ENCODE measurements at regions not wholly inside any gene's neighbourhood (a gene's known extent, or its start where the extent isn't known, plus 50 kb on each side); places are given as distances from the start of the nearest gene placed in this dataset.

GRCh38 chr3:186456731-186457191 is 87.4 kb downstream of the CRYGS start:
- POLR2A ChIA-PET: no interaction called here
- H3K4me3 Mint-ChIP-seq: no peak overlapping the region
- no peak overlapping the region for H3K4me2 ChIP-seq (replicated peaks; ENCODE audit: low read depth, low read length, poor library complexity, severe bottlenecking)
- WGBS (ENCODE audit: insufficient coverage): 98% methylated on average over 7 of the region's 10 CpGs
- H3K9me3 ChIP-seq (ENCODE audit: control extremely low read depth in 1 of 3, control insufficient read depth in 2 of 3, insufficient read depth in 1 of 3, low read length in 2 of 3): no peaks in the 10 kb centered on the region
- no peaks in the 10 kb centered on the region for H3K79me2 ChIP-seq (ENCODE audit: control insufficient read depth, insufficient read depth, low read length)
- H4K20me1 ChIP-seq (ENCODE audit: control insufficient read depth, insufficient read depth, low read length, poor library complexity, severe bottlenecking): no peaks in the 10 kb centered on the region
- intact Hi-C loops (cut with micrococcal nuclease): no loop called here
- CTCF ChIA-PET: interaction anchor here (1.6 kb wide), 1 partner anchor 80 kb away, joined by 3 read pairs; no protein-coding TSS in a partner anchor
- H3K36me3 ChIP-seq (replicated peaks in 1 of 2; ENCODE audit: control extremely low read depth in 1 of 2, control insufficient read depth in 1 of 2, extremely low read depth in 1 of 2, insufficient read depth in 2 of 2, low read length in 1 of 2): no peaks in the 10 kb centered on the region
- DNase-seq: no peak
- H3K9ac ChIP-seq (ENCODE audit: low read length): no peak overlapping the region
- H3K27me3 Mint-ChIP-seq: no peaks in the 10 kb centered on the region
- no peaks in the 10 kb centered on the region for H3K4me1 ChIP-seq (ENCODE audit: control insufficient read depth in 2 of 2, insufficient read depth in 2 of 2, low read length in 2 of 2)
- H3K4me3 ChIP-seq (ENCODE audit: control extremely low read depth in 1 of 5, extremely low read depth in 1 of 5, insufficient read depth in 1 of 5, low read depth in 2 of 5, low read length in 4 of 5): no peak overlapping the region
- no peak overlapping the region for H2AFZ ChIP-seq (ENCODE audit: insufficient read depth, low read depth, low read length, poor library complexity, severe bottlenecking)
- H3K27me3 ChIP-seq (replicated peaks in 1 of 4; ENCODE audit: control extremely low read depth in 1 of 4, control insufficient read depth in 3 of 4, insufficient read depth in 4 of 4, low read length in 3 of 4): no peaks in the 10 kb centered on the region
- no peak for ATAC-seq (ENCODE audit: low read depth)
- no peak overlapping the region for H3K27ac Mint-ChIP-seq
- no peaks in the 10 kb centered on the region for H3K4me1 Mint-ChIP-seq
- no peaks in the 10 kb centered on the region for H3K9me3 Mint-ChIP-seq (ENCODE audit: insufficient read depth)
- H3K27ac ChIP-seq (ENCODE audit: low read length in 2 of 2): no peak overlapping the region
- TF ChIP-seq CTCF (IDR thresholded peaks at IDR 0.05): no peak

DNA sequence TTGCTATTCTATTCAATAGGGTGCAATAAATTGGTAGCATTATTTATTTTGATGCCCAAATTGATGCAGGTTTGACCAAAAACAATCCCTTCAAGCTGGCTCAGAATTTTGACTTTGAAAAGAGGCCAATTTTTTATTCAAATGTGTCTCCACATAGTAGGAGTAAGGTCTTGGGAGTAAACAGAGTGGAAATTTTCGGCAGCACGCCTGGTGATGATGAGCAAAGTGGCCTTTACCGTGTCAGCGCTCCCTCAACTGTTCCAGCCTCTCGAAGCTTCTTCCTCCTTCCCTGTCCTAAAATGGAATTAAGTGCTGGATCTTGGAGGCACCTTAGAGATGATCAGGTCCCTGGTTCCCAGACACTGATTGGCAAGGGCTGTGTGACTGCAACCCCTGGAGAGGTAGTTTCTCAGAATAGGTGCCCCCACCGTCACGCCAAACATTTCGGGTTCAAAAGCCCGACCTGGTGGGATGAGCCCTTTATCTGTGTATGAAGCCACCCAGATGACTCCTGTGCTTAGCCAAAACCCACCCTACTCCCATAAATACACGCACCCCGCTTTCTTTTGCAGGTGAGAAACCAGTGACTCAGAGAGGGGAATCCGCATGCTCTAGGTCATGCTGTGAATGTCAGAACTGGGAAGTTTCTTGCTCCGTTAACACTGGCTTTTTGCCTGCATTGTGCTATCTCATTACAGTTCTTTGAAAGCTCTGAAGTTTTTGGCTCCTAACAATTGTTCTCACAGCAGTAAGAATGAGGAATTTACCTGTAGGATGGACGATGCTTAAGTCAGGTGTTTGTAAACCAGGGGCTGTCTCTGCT is 89.1 kb downstream of the CRYGS start:
- Mint-ChIP-seq H3K9me3 (ENCODE audit: insufficient read depth) (no peaks in the 10 kb centered on the region), H3K27me3 (no peaks in the 10 kb centered on the region), H3K4me3 (no peak overlapping the region), H3K4me1 (peaks cover 2% of the 10 kb centered on the region), H3K27ac (no peak overlapping the region)
- Histone ChIP-seq H2AFZ (ENCODE audit: insufficient read depth, low read depth, low read length, poor library complexity, severe bottlenecking) (no peak overlapping the region), H3K27me3 (replicated peaks in 1 of 4; ENCODE audit: control extremely low read depth in 1 of 4, control insufficient read depth in 3 of 4, insufficient read depth in 4 of 4, low read length in 3 of 4) (no peaks in the 10 kb centered on the region), H3K36me3 (replicated peaks in 1 of 2; ENCODE audit: control extremely low read depth in 1 of 2, control insufficient read depth in 1 of 2, extremely low read depth in 1 of 2, insufficient read depth in 2 of 2, low read length in 1 of 2) (no peaks in the 10 kb centered on the region), H3K4me2 (replicated peaks; ENCODE audit: low read depth, low read length, poor library complexity, severe bottlenecking) (no peak overlapping the region), H3K79me2 (ENCODE audit: control insufficient read depth, insufficient read depth, low read length) (no peaks in the 10 kb centered on the region), H3K27ac (ENCODE audit: low read length in 2 of 2) (no peak overlapping the region), H3K4me1 (ENCODE audit: control insufficient read depth in 2 of 2, insufficient read depth in 2 of 2, low read length in 2 of 2) (no peaks in the 10 kb centered on the region), H4K20me1 (ENCODE audit: control insufficient read depth, insufficient read depth, low read length, poor library complexity, severe bottlenecking) (no peaks in the 10 kb centered on the region), H3K9ac (ENCODE audit: low read length) (no peak overlapping the region), H3K9me3 (ENCODE audit: control extremely low read depth in 1 of 3, control insufficient read depth in 2 of 3, insufficient read depth in 1 of 3, low read length in 2 of 3) (no peaks in the 10 kb centered on the region), H3K4me3 (ENCODE audit: control extremely low read depth in 1 of 5, extremely low read depth in 1 of 5, insufficient read depth in 1 of 5, low read depth in 2 of 5, low read length in 4 of 5) (no peak overlapping the region)
- ChIA-PET POLR2A (no interaction called here), CTCF (interaction anchor here (1.3 kb wide), 1 partner anchor 472 kb away, joined by 4 read pairs; no protein-coding TSS in a partner anchor)
- ATAC-seq (ENCODE audit: low read depth): no peak
- intact Hi-C loops (cut with micrococcal nuclease): no loop called here
- 95% methylated on average over 10 of the region's 14 CpGs for WGBS (ENCODE audit: insufficient coverage)
- no peak for TF ChIP-seq EZH2 (IDR thresholded peaks at IDR 0.05; ENCODE audit: borderline replicate concordance, insufficient read depth, low read depth, low read length, poor library complexity, severe bottlenecking)
- DNase-seq: no peak

Measured in B cell (primary cell).